Psoas muscle (tissue), 7 donors: ENCODE measurements at regions not wholly inside any gene's neighbourhood (a gene's known extent, or its start where the extent isn't known, plus 50 kb on each side); places are given as distances from the start of the nearest gene placed in this dataset.

Experiments used
- ATAC-seq, 4 donors: fragments of 200-7000 bp; cut with Tn5 transposase; one replicate each; pipeline ENCODE4 v1.9.1; 2020; ENCODE audit warnings: moderate library complexity in 3 of 4, mild to moderate bottlenecking in 2 of 4
- DNase-seq, 2 donors: peaks; one replicate each; pipeline ENCODE4 v3.0.0-alpha.2; 2020
- H3K27ac ChIP-seq: fragments of 200-600 bp; one replicate; pipeline ENCODE4 v1.8.0; 2022
- H3K27me3 ChIP-seq, 3 donors: fragments of 200-600 bp in 1 of 3; one replicate each; pipeline versions ENCODE4 v1.6.1 to v1.8.0; 2013 to 2022; ENCODE audit warnings: low read length in 2 of 3, mild to moderate bottlenecking in 2 of 3, moderate library complexity in 1 of 3; ENCODE audit not compliant: insufficient read depth in 3 of 3
- H3K36me3 ChIP-seq, 2 donors: fragments of 200-600 bp in 1 of 2; one replicate each; pipeline versions ENCODE4 v1.6.1 to v1.8.0; 2013 to 2022; ENCODE audit warnings: low read depth in 1 of 2, mild to moderate bottlenecking in 1 of 2, moderate library complexity in 1 of 2; ENCODE audit not compliant: insufficient read depth in 1 of 2
- H3K4me1 ChIP-seq: fragments of 200-600 bp; one replicate; pipeline ENCODE4 v1.8.0; 2022
- H3K4me3 ChIP-seq: fragments of 200-600 bp; one replicate; pipeline ENCODE4 v1.8.0; 2022; ENCODE audit warnings: mild to moderate bottlenecking
- H3K9me3 ChIP-seq: fragments of 200-600 bp; one replicate; pipeline ENCODE4 v1.8.0; 2022
- CTCF ChIP-seq: fragments of 200-600 bp; IDR thresholded peaks from one replicate; pipeline ENCODE4 v1.8.0; 2022; ENCODE audit warnings: antibody characterized with exemption
- WGBS, 3 donors: extraction: QIAGEN DNeasy Blood & Tissue Kit; methylation state at CpG; one replicate each; pipeline versions ENCODE4 v1.1.6 to v1.1.7; 2013; 5-methylcytosine and 5-hydroxymethylcytosine counted together
- intact Hi-C, 2 donors: fragments of 100-400 bp; cut with DNase I; formaldehyde crosslinking; loops; one replicate each; pipeline versions ENCODE4 v1.11.0 to v1.14.2; 2022
- donor health status: healthy with polysubstance abuse.
- donor health status: DM: no; HTN: no; CAD: no; lungs with moderate emphysema.
- donor health status: Bipolar disorder and iron deficiency.
- donor health status: healthy.
- donor health status: DM: yes; HTN: yes; CAD: no.
- donor health status: DM: no; HTN: no; CAD: no.
- donor health status: DM: yes; HTN: yes; CAD: no.

DNA sequence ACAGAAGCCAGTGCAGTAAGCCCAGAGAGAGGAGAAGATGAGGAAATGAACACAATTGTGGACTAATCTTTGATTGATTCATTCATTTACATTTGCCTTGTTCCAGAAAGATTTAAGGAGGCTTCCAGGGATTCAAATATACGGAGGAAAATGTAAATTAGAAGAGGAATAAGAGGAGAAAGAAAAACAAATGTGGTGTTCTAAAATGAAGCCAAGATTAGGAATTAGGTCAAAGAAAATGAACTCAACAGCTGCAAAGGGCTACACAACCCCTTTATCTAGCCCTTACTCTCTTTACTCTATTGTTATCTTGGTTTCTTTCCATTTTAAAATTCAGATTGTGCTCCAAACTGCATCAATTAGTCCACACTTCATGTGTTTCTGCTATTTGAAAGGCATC, 196.8 kb downstream of the SPATA18 start:
- Histone ChIP-seq H3K36me3 (no peaks in the 10 kb centered on the region), H3K27me3 (no peaks in the 10 kb centered on the region), H3K4me1 (peaks cover 8% of the 10 kb centered on the region), H3K4me3 (no peak overlapping the region), H3K27ac (no peak overlapping the region), H3K9me3 (no peaks in the 10 kb centered on the region)
- no peak for TF ChIP-seq CTCF
- intact Hi-C loops: no loop called here
- WGBS, 3 donors: 30 to 32% (median 31%) methylated on average over 1 of the region's 1 CpG
- no peak for ATAC-seq
- no peak for DNase-seq

DNA sequence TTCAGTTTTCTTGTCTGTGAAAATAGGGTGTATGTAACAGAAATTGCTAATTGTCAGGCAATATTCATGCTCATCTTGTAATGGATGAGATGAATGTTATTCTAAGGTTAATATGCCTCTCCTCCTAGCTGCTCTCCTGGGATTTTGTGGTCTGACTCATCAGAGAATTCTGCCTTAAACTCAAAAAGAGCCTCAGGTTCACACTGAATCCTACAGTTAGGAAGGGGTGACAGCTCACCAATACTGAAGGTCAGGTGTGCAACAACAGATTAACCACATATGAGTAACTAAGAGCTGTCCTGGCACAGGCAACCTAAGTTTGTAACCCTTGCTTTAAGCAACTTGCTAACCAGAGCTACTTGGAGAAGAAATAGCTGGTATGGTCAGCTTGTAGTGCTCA, 197.7 kb downstream of the SPATA18 start:
- Histone ChIP-seq H3K4me3 (no peak overlapping the region), H3K4me1 (peaks cover 8% of the 10 kb centered on the region), H3K36me3 (no peaks in the 10 kb centered on the region), H3K27me3 (no peaks in the 10 kb centered on the region), H3K9me3 (no peaks in the 10 kb centered on the region), H3K27ac (no peak overlapping the region)
- TF ChIP-seq CTCF: no peak
- intact Hi-C loops: no loop called here
- DNase-seq (no peak), ATAC-seq (peak in 1 of 4 donors; percentile 36)

DNA sequence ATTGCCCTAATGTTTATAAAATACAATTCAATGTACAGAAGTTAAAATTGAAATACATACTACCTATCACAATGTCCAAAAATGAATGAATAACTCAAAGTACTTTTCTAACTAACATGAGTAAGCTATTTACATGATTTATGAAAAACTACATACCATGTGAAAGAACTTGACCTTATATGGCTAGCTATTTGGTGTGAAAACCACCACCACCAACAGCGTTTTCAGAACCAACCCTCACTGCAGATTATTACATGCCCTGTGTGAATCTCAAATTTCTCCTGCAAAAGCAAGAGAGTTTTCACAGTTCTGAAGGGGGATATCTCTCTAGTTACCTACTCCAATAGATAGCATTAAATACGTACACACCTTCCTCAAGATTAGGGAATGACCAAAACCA, 198.5 kb downstream of the SPATA18 start:
- WGBS, 3 donors: 38 to 48% (median 44%) methylated on average over 2 of the region's 2 CpGs
- H3K9me3 ChIP-seq: no peaks in the 10 kb centered on the region
- H3K36me3 ChIP-seq: no peaks in the 10 kb centered on the region
- no peak for ATAC-seq
- TF ChIP-seq CTCF: no peak
- no peak for DNase-seq
- no peak overlapping the region for H3K4me3 ChIP-seq
- intact Hi-C loops: no loop called here
- peaks cover 8% of the 10 kb centered on the region for H3K4me1 ChIP-seq
- H3K27me3 ChIP-seq: no peaks in the 10 kb centered on the region
- no peak overlapping the region for H3K27ac ChIP-seq

GRCh38 chr4:52250154-52250553, 199.1 kb downstream of the SPATA18 start:
- intact Hi-C loops: no loop called here
- DNase-seq: peak in 1 of 2 donors; percentile 51
- Histone ChIP-seq H3K4me3 (no peak overlapping the region), H3K27me3 (no peaks in the 10 kb centered on the region), H3K36me3 (no peaks in the 10 kb centered on the region), H3K4me1 (peaks cover 8% of the 10 kb centered on the region), H3K9me3 (no peaks in the 10 kb centered on the region), H3K27ac (no peak overlapping the region)
- 2 to 7% (median 7%) methylated on average over 2 of the region's 2 CpGs for WGBS, 3 donors
- peak; percentile 49 to 78 (median 70) for ATAC-seq
- TF ChIP-seq CTCF: no peak

DNA sequence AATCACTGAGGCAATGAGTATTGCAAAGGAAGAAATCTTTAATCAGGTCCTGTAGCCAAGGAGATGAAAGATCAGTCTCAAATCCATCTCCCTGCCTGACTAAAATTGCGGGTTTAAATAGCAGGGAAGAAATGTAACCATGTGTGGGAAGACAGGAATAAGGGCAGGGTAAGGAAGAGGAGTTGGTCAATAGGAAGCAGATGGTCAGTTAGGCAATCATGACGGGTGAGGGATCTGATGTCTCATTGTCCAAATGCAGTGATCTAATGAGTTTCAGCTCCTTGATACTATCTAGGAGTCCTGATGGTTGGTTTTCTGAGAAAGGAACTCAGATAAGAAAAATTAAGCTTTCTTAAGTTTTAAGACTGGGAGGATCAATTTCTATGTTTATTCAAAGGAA, 200.8 kb downstream of the SPATA18 start:
- DNase-seq (no peak), ATAC-seq (peak in 2 of 4 donors; percentile 32 to 46)
- Histone ChIP-seq H3K36me3 (no peaks in the 10 kb centered on the region), H3K27ac (no peak overlapping the region), H3K4me3 (no peak overlapping the region), H3K9me3 (no peaks in the 10 kb centered on the region), H3K27me3 (no peaks in the 10 kb centered on the region), H3K4me1 (peaks cover 8% of the 10 kb centered on the region)
- TF ChIP-seq CTCF: no peak
- intact Hi-C loops: no loop called here
- WGBS, 3 donors: 69 to 85% (median 84%) methylated on average over 2 of the region's 2 CpGs
